HG02852 (cell line): ENCODE measurements at regions not wholly inside any gene's neighbourhood (a gene's known extent, or its start where the extent isn't known, plus 50 kb on each side); places are given as distances from the start of the nearest gene placed in this dataset.

Source experiments
- ATAC-seq: cut with Tn5 transposase; IDR thresholded peaks from one replicate; pipeline ENCODE4 v1.9.1; 2021; ENCODE audit warnings: mild to moderate bottlenecking, moderate library complexity; ENCODE audit not compliant: unreplicated experiment

- ATAC-seq: no peak
These were observed 56.4 kb downstream of the CD24 start for GRCh38 chr6:106918115-106918514.

GRCh38 chr6:106916891-106917290, 57.6 kb downstream of the CD24 start:
- ATAC-seq: no peak

DNA sequence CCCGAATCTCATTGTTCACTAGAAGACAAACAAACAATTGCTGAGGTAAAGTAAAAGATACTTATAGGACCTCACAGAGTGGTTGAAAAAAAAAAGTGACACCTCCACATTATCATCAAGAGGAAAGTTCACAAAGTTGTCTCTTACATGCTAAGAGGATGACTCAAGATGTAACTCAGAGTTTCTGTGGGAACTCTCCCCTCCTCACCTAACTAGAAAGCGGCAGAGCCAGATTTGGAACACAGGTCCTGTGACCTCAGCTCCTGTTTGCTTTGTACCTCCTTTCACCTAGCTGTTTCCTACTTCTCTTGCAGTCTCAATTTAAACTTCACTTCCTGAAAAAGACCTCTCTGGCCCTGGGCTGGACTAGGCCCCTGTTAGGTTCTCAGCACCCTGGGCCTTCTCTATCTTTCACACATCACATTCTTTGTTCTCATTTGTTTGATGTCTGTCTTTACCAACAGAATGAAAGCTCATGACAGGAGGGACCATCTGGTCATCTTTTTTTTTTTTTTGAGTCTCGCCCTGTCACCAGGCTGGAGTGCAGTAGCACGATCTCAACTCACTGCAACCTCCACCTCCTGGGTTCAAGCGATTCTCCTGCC, 60.8 kb downstream of the CD24 start:
- peak; percentile 72 for ATAC-seq

GRCh38 chr6:106913111-106913510, 61.4 kb downstream of the CD24 start:
- no peak for ATAC-seq

- no peak for ATAC-seq
These were observed 62.4 kb downstream of the CD24 start for GRCh38 chr6:106912091-106912490.

GRCh38 chr6:106910999-106911949, 63.3 kb downstream of the CD24 start:
- no peak for ATAC-seq

DNA sequence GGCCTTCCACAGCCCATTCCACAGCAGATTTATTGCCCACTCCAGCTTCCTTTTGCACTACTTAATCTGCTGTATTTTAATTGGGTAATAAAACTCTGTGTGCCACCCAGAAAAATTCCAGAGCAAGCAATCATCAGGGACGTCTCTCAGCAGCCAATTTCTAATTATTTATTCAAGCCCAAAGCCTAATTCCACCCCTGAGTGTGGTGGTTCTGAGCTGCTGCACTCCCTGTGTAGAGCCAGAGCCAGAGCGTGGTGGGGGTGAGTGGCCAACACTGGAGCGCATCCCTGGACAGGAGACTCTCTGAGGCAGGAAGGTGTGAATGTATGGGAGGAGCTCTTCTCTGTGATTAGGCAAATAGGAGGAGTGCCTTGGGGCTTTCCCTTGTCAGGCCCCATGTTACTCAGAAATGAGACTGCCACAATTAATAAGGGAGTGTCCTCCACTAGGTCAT, 66.1 kb downstream of the CD24 start:
- ATAC-seq: no peak

DNA sequence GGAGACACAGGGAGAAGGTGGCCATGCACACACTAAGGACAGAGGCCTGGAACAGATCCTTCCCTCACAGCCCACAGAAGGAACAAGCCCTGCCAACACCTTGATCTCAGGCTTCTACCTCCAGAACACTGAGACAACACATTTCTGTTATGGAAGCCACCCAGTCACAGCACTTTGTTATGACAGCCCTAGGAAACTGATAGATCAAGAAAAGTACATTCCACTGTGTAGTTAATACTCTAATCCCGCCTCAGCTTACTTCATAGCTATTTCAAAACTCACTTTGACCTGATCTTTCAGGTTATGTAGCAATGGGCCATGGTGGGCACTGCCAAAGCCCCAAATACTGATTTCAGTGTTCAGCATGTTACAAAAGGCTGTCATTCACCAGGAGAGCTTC, 66.8 kb downstream of the CD24 start:
- no peak for ATAC-seq

DNA sequence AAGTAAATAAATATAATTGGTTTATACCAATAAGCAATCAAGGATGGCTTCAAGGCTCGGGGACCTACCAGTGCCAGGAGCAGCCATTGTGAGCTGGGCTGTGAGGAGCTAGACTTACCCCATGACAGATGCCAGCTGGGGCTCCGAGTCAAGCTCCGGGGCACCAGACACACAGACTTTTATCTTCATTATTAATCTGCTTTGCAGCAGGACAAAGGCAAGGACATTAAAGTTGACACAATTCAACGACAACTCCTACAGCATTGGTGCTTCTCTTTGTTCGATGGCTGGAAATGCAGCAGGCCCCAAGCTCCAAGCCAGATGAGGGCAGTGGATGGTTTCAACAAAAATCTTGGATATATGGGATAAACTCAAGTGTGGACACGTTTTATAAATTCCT, 68.3 kb downstream of the CD24 start:
- no peak for ATAC-seq

- ATAC-seq: no peak
These were observed 71.2 kb downstream of the CD24 start for GRCh38 chr6:106903299-106903698.

- ATAC-seq: no peak
These were observed 73.5 kb downstream of the CD24 start for GRCh38 chr6:106901062-106901461.

- ATAC-seq: no peak
These were observed 74.8 kb downstream of the CD24 start for GRCh38 chr6:106899697-106900096.

DNA sequence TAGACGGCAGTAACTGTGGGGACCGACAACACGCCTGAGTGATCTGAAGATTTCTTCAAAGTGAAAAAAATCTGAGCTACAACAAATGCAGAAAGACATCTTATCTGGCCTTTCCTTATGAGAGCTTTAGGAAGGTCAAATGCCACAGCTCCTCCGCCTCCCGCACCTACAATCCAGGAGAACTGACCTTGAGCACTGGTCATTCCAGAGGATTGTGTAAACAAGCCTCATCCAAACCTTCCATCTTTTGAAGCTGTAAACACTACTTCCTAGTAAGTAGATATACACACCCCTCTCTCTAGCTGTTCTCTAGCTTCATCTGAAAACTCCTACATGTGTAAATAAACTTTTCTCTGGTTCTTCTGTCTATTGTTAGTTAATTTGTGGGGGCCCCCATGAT, 76.9 kb downstream of the CD24 start:
- no peak for ATAC-seq

DNA sequence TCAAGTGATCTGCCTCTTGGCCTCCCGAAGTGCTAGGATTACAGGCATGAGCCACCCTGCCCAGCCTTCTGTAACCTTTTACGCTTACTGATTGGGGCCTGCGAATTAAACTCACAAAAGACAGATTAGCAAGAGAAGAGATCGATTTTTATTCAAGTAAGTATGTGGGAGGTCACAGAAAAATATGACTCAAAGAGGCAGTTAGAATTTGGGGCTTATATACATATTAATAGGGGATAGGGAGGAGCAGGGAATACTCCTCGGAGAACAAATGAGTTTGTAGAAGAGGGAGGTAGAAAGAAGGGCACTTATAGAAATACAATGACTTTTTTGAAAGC, 78.9 kb downstream of the CD24 start:
- no peak for ATAC-seq

DNA sequence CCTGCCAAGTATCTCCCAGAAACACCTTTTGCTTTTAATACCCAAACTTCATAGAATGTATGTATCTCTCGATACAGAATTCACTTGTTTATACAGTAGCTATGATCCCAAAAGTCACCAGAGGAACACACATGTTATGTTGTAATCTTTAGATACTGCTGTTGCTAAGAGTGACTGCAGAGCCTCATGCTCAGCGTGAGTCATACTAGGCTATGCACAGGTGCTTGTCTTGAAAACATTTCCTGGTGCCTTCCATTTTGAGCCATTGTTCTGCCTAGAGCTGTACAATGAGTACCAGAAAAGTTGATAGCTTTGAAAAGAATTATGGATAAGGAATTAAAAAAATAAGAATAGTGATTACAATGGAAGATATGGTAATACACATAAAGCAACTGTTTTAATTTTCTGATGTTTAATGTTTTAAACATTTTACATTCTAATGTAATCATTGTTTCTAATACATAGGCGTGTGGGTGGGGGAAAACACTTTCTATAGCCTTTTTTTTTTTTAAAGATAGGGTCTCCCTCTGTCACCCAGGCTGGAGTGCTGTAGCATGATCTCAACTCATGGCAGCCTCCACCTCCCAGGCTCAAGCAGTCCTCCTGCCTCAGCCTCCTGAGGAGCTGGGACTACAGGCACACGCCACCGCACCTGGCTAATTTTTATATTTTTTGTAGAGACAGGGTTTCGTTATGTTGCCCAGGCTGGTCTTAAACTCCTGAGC, 79.4 kb downstream of the CD24 start:
- no peak for ATAC-seq

- no peak for ATAC-seq
These were observed 82.3 kb downstream of the CD24 start for GRCh38 chr6:106892186-106892585.

DNA sequence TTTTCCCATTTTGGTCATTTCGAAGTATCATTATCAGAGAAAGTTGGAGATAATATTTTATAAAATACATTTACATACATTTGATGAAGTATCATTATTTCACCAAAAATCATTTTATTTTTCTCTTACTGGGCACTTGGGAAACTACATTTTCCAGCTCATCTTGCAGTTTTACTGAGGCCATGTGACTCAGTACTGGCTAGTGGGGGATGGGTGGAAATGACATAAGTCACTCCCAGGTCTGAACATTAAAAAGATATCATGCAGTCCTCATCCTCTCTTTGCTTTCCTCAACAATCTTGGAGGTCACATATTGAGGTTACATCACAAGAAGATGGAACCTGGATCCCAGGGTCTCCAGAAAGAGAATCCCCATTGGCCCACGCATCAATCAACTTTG, 84.1 kb downstream of the CD24 start:
- no peak for ATAC-seq

GRCh38 chr6:106889692-106890091, 84.8 kb downstream of the CD24 start:
- no peak for ATAC-seq

- no peak for ATAC-seq
These were observed 87.4 kb downstream of the CD24 start for GRCh38 chr6:106886922-106887797.

DNA sequence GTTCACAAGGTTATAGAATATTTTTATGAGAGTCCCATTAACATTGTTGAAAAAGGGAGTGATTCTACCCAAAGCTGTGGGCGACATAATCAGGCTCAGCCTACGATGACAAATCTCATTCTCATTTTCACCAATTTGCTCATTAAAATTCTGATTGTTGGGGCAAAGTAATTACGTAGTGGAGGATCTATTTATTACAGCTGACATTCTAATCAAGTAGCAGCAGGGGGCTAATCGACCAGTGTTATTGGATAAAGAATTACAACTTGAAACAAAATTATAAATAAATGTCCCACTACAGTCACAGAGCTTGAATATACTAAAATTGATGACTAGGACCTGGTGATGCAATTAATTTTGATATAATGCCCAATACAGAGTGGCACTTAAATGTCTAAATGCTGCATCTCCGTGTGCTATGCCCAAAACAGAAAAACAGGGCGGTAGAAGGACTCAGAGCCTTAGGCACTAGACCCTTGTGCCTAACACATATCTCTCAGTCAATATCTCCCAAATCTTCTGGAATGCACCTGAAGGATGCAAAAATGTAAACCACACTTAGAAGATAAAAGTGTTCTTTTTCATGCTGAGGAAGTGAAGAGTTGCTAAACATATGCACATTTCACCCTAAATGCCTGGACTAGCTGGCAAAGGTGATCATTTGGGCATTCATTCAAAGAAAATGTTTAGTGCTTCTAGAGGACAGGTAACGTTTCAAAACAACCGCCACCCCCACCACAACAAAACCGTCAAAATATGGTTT, 88.3 kb downstream of the CD24 start:
- ATAC-seq: no peak
